Right cardiac atrium (tissue), 5 donors: ENCODE measurements at regions not wholly inside any gene's neighbourhood (a gene's known extent, or its start where the extent isn't known, plus 50 kb on each side); places are given as distances from the start of the nearest gene placed in this dataset.
A peak's percentile ranks its signal among the peaks of the same experiment; 100 is the strongest.
"Not testable (repeated sequence)": the region's sequence is repeated elsewhere in the genome, so short reads cannot be mapped to it uniquely, and the experiment has no call there.

Experiments
- ATAC-seq, 2 donors: fragments of 200-7000 bp; cut with Tn5 transposase; one replicate each; pipeline versions ENCODE4 v1.8.0 to v1.9.1; 2020; ENCODE audit warnings: moderate library complexity in 2 of 2, mild to moderate bottlenecking in 1 of 2
- DNase-seq, 3 donors: peaks; one replicate each; pipeline ENCODE4 v3.0.0-alpha.2; 2020
- H3K27ac ChIP-seq: one replicate; pipeline ENCODE4 v1.5.1; 2013; ENCODE audit warnings: mild to moderate bottlenecking, low read length, control low read depth, moderate library complexity
- H3K27me3 ChIP-seq: one replicate; pipeline ENCODE4 v1.6.1; 2013; ENCODE audit not compliant: control insufficient read depth, insufficient read depth
- H3K4me1 ChIP-seq: one replicate; pipeline ENCODE4 v1.6.1; 2013; ENCODE audit warnings: low read length; ENCODE audit not compliant: control insufficient read depth, insufficient read depth
- H3K4me3 ChIP-seq: one replicate; pipeline ENCODE4 v1.5.1; 2013; ENCODE audit warnings: low read length, control low read depth
- H3K9me3 ChIP-seq: one replicate; pipeline ENCODE4 v1.6.1; 2013; ENCODE audit warnings: low read length; ENCODE audit not compliant: control insufficient read depth
- WGBS: extraction: QIAGEN DNeasy Blood & Tissue Kit; methylation state at CpG from one replicate; pipeline ENCODE4 v1.1.7; 2013; 5-methylcytosine and 5-hydroxymethylcytosine counted together
- intact Hi-C, 4 donors: fragments of 100-400 bp; cut with DNase I; formaldehyde crosslinking; loops; one replicate each; pipeline versions ENCODE4 v1.11.0 to v1.14.0; 2022 to 2023
- donor health status: healthy with polysubstance abuse.
- donor health status: DM: no; HTN: yes; CAD: no.
- donor health status: DM: no; HTN: no; CAD: no.
- donor health status: DM: no; HTN: yes; CAD: no; lungs with severe emphysema.
- donor health status: DM: yes; HTN: yes; CAD: no.

GRCh38 chr3:61417352-61417751, 144.0 kb upstream of the PTPRG start:
- peak in 1 of 2 donors; percentile 33 for ATAC-seq
- H3K9me3 ChIP-seq, result no peaks in the 10 kb centered on the region

DNA sequence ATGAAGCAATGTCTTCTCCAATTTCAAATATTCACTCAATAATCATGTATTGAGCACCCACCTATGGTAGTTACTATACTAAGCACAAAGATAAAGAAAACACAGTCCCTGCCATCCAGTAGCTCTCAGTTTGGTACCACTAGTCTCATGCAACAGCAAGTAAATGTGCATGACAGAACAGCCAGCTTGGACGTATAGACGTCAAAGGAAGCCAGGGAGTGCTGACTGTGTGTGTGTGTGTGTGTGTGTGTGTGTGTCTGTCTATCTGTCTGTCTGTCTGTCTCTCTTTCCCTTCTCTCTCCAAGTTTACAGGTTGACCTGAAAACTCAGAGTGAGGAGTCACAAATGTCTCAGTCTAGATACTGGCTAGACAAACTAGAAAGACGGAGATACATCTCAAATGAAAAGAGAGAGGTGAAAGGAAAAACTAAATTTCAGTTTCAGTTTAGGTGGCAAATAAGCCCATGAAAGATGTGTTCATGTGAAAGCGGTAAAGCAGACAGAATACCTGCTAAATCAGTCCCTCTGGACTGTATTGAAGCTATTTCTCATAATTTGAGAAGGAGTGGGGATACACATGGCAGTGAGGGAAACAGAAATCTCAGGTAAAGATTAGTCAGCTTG, 141.1 kb upstream of the PTPRG start:
- 80% methylated on average over 4 of the region's 4 CpGs for WGBS
- H3K4me3 ChIP-seq, result no peak overlapping the region
- no peaks in the 10 kb centered on the region for H3K27me3 ChIP-seq
- ATAC-seq (no peak), DNase-seq (no peak)
- no peaks in the 10 kb centered on the region for H3K4me1 ChIP-seq
- intact Hi-C loops, result no loop called here
- no peak overlapping the region for H3K27ac ChIP-seq
- H3K9me3 ChIP-seq, result no peaks in the 10 kb centered on the region

More at GRCh38 chr3:61417352-61417751, 144.0 kb upstream of the PTPRG start:
- Histone ChIP-seq H3K4me1 (no peaks in the 10 kb centered on the region), H3K27me3 (no peaks in the 10 kb centered on the region), H3K27ac (no peak overlapping the region), H3K4me3 (no peak overlapping the region)
- intact Hi-C loops, result no loop called here
- no peak for DNase-seq
- 84% methylated on average over 2 of the region's 2 CpGs for WGBS

DNA sequence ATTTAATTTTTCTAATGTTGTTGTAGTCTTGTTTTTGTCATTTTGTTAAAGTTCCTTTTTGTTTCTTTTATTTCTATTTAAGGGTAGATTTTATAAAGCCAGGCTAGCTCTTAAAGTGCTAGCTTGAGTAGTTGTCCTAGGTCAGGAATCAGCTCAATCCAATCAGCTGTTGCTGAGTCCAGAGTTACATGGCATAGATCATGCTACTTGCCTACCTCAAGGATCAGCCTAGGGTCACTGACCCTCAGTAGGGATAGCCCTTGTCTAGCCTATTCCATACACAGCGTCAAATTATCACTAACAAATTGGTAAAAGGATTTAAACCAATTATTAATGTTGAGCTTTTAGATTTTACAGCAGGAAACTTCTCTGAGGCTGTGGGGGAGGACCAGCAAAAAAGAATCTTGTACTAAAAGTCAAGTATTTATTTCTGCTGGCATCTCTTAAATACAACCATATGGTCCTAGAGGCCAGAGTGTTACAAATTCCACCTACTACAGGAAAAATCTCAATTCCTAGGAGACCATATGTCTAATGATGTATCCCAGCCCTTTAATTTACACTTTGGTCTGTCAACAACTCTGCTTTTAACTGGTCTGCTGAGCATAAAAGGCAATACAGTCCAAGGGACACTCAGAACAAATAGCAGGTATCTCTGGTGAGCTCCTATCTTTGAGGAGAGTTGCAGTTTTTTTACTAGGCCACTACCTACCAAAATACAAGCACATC, 138.3 kb upstream of the PTPRG start:
- Histone ChIP-seq H3K27ac (no peak overlapping the region), H3K27me3 (no peaks in the 10 kb centered on the region), H3K4me3 (no peak overlapping the region), H3K4me1 (no peaks in the 10 kb centered on the region), H3K9me3 (no peaks in the 10 kb centered on the region)
- WGBS, result 65% methylated on average over 1 of the region's 1 CpG
- no peak for ATAC-seq
- no peak for DNase-seq
- intact Hi-C loops, result no loop called here

- no peaks in the 10 kb centered on the region for H3K27me3 ChIP-seq
- H3K4me1 ChIP-seq, result no peaks in the 10 kb centered on the region
- no peaks in the 10 kb centered on the region for H3K9me3 ChIP-seq
- DNase-seq (no peak), ATAC-seq (no peak)
- no peak overlapping the region for H3K4me3 ChIP-seq
- no peak overlapping the region for H3K27ac ChIP-seq
- intact Hi-C loops, result no loop called here
- 91% methylated on average over 4 of the region's 4 CpGs for WGBS
Measured at GRCh38 chr3:61425356-61425755, 136.0 kb upstream of the PTPRG start.

DNA sequence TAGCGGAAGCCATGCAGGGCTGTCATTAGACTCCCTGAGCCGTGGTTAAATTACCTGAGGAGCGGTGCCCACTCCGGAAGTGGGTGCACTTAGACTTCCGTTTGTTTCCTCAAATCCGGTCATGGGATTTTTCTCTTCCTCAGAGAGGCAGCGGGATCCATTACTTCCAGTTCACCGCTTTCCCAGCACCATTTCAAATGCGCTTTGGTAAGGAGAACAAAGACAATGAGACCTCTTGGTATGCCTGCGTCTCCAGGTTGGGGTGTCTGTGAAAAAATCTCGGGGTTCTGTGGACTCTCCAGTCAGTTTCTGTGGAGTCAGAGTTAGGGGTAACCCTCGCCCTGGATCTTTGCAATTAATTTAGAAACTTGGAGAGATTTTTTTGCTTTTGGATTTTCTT, 132.3 kb upstream of the PTPRG start:
- Histone ChIP-seq H3K4me3 (no peak overlapping the region), H3K9me3 (no peaks in the 10 kb centered on the region), H3K27ac (no peak overlapping the region), H3K4me1 (no peaks in the 10 kb centered on the region), H3K27me3 (no peaks in the 10 kb centered on the region)
- no peak for ATAC-seq
- WGBS, result 89% methylated on average over 12 of the region's 12 CpGs
- intact Hi-C loops, result no loop called here
- DNase-seq, result no peak

DNA sequence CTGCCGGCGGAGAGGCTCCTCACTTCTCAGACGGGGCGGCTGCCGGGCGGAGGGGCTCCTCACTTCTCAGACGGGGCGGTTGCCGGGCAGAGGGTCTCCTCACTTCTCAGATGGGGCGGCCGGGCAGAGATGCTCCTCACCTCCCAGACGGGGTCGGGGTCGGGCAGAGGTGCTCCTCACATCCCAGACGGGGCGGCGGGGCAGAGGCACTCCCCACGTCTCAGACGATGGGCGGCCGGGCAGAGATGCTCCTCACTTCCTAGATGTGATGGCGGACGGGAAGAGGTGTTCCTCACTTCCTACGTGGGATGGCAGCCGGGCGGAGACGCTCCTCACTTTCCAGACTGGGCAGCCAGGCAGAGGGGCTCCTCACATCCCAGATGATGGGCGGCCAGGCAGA, 126.5 kb upstream of the PTPRG start:
- intact Hi-C loops, H3K4me1 ChIP-seq, ATAC-seq, H3K27ac ChIP-seq, H3K27me3 ChIP-seq, H3K9me3 ChIP-seq, H3K4me3 ChIP-seq: not testable (repeated sequence)
- WGBS, result 96% methylated on average over 18 of the region's 28 CpGs
- DNase-seq, result peak in 1 of 3 donors; percentile 45

DNA sequence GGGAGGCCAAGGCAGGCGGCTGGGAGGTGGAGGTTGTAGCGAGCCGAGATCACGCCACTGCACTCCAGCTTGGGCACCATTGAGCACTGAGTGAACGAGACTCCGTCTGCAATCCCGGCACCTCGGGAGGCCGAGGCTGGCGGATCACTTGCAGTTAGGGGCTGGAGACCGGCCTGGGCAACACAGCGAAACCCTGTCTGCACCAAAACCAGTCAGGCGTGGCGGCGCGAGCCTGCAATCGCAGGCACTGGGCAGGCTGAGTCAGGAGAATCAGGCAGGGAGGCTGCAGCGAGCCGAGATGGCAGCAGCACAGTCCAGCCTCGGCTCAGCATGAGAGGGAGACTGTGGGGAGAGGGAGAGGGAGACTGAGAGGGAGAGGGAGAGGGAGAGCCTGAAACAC, 126.0 kb upstream of the PTPRG start:
- WGBS, result 96% methylated on average over 20 of the region's 20 CpGs
- H3K27ac ChIP-seq, H3K9me3 ChIP-seq, H3K4me1 ChIP-seq, ATAC-seq, DNase-seq, H3K4me3 ChIP-seq, H3K27me3 ChIP-seq, intact Hi-C loops: not testable (repeated sequence)

DNA sequence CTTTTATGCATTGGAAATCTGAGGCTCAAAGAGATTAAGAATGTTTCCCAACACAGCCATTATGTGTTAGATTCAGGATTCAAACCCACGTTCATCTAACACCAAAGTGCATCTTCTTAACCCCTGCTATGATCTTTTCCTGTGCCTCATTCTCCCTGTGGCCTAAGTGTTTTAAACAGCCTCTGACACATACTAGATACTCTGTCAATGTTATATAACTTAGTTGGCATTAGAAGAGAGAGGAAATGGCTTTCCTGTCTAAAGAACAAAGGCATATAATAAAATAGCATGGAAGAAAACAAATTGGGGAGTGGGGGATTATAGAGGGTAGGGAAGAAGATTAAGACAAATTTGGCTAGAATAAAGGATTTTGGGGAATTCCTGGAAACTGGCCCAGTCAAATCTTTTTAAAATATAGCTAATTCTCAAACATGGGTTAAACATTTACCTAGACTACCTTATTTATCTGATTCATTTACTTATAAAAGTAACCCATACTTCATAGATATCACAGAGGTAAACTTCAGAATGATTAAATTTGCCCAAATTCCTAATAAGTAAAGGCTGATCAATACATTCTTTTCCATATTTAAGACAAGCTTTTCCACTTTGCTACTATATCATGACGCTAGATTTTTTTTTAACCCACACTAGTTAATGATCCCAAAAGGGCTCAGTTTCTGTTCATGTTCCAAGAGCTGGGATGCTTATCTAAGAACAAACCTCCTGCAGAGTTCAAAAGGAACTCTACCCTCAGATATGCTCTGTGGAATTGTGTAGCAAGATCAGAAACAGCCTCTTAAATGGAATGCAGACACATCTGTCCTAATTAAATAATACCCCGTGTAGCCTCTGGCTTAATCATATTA, 122.9 kb upstream of the PTPRG start:
- no peaks in the 10 kb centered on the region for H3K9me3 ChIP-seq
- intact Hi-C loops, result no loop called here
- H3K4me1 ChIP-seq, result no peaks in the 10 kb centered on the region
- no peak overlapping the region for H3K4me3 ChIP-seq
- 35% methylated on average over 3 of the region's 3 CpGs for WGBS
- H3K27me3 ChIP-seq, result no peaks in the 10 kb centered on the region
- ATAC-seq (peak in 1 of 2 donors; percentile 44), DNase-seq (no peak)
- no peak overlapping the region for H3K27ac ChIP-seq

DNA sequence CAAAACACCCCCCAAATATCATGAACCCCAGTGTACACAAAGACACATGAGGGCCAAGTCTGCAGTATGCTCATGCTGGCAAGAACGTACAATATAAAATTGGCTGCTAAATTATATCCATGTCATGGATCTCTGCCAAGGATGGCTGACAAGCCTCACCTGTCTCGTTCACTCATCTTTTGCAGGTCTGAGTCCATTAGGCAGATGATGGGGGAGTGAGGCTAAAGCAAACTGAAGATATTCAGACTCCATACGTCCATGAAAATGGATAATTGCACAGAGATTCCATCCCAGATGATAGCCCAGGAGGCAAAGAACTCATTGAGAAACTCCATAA, 122.3 kb upstream of the PTPRG start:
- H3K27ac ChIP-seq, result no peak overlapping the region
- intact Hi-C loops, result no loop called here
- no peaks in the 10 kb centered on the region for H3K9me3 ChIP-seq
- 59% methylated on average over 3 of the region's 3 CpGs for WGBS
- no peak for DNase-seq
- no peaks in the 10 kb centered on the region for H3K27me3 ChIP-seq
- no peaks in the 10 kb centered on the region for H3K4me1 ChIP-seq
- ATAC-seq, result no peak
- no peak overlapping the region for H3K4me3 ChIP-seq

- intact Hi-C loops, result no loop called here
- Histone ChIP-seq H3K27me3 (no peaks in the 10 kb centered on the region), H3K9me3 (no peaks in the 10 kb centered on the region), H3K4me3 (no peak overlapping the region), H3K27ac (no peak overlapping the region), H3K4me1 (no peaks in the 10 kb centered on the region)
- DNase-seq, result no peak
- ATAC-seq, result no peak
- WGBS, result 90% methylated on average over 3 of the region's 3 CpGs
Measured at GRCh38 chr3:61442696-61443095, 118.7 kb upstream of the PTPRG start.

DNA sequence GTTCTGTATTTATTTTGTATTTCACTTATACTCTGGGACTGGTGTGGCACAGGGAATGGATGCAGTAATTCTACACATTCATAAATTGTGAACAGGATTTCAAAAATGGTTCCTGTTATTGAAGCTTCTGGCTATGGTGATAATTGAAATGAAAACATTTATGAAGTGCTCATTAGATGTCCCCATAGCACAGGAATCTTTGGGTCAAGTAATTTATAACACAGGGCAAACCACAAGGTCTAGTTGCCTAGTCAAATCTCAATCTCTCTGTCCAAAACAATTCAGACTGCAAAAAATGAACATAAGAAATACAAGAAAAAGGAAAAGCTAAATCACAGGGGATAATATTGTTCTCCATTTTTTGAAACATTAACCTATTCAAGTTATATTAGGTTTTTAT, 117.5 kb upstream of the PTPRG start:
- Histone ChIP-seq H3K9me3 (no peaks in the 10 kb centered on the region), H3K27me3 (no peaks in the 10 kb centered on the region), H3K27ac (no peak overlapping the region), H3K4me3 (no peak overlapping the region), H3K4me1 (peaks cover 2% of the 10 kb centered on the region)
- intact Hi-C loops, result no loop called here
- DNase-seq (no peak), ATAC-seq (no peak)
